RWPE1 (cell line): ENCODE measurements at regions not wholly inside any gene's neighbourhood (a gene's known extent, or its start where the extent isn't known, plus 50 kb on each side); places are given as distances from the start of the nearest gene placed in this dataset.

Experiments
- CTCF ChIA-PET: fragments of 350-600 bp; sonication (Branson Sonifier 250); formaldehyde crosslinking; extraction: SDS; loops from one replicate; lab custom pipeline; 2021; lab: Yijun Ruan, JAX
- POLR2A ChIA-PET: fragments of 400-600 bp; formaldehyde crosslinking; extraction: SDS; loops from one replicate; lab custom pipeline; 2020; ENCODE audit warnings: antibody characterized with exemption; ENCODE audit not compliant: low non-redundant PET; lab: Yijun Ruan, JAX
- DNase-seq: peaks from one replicate; pipeline ENCODE4 v3.0.0; 2012; ENCODE audit warnings: low spot score
- H3K27ac ChIP-seq: fragments of 450-650 bp; 2 replicates; pipeline ENCODE4 v1.5.1; 2017
- TF ChIP-seq, protein P1 (sequence below): fragments of 450-650 bp; conservative IDR thresholded peaks from 2 replicates; pipeline ENCODE4 v1.5.1; 2017; ENCODE audit warnings: low read depth, mild to moderate bottlenecking

DNA sequence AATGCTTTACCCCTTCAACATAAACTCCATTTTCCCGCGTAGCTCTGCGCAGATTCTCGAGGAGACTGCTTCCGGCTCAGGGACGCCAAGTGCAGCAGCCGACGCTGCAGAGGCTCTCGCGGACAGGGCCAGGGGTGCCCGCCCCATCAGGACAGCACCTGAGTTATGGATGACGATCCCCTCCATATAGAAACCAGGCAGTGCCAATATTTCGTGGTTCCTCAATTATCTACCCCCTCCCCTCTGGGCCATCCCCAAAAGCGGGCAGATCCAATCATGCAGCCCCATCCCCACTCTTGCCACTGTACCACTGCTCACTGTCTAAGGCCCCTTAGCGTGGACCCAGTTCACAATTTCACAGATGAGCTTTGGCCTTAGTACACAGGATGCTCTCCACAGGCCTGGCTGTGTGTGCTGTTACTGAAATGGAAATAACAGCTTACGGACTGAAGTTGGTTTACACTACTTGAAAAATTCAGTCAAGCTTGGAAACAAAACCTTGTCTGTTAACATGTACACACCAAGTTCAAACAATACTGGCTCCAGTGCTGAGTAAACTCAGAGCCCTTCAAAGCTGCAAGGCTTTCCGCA, 74.5 kb downstream of the DACT2 start:
- TF ChIP-seq, protein P1, sequence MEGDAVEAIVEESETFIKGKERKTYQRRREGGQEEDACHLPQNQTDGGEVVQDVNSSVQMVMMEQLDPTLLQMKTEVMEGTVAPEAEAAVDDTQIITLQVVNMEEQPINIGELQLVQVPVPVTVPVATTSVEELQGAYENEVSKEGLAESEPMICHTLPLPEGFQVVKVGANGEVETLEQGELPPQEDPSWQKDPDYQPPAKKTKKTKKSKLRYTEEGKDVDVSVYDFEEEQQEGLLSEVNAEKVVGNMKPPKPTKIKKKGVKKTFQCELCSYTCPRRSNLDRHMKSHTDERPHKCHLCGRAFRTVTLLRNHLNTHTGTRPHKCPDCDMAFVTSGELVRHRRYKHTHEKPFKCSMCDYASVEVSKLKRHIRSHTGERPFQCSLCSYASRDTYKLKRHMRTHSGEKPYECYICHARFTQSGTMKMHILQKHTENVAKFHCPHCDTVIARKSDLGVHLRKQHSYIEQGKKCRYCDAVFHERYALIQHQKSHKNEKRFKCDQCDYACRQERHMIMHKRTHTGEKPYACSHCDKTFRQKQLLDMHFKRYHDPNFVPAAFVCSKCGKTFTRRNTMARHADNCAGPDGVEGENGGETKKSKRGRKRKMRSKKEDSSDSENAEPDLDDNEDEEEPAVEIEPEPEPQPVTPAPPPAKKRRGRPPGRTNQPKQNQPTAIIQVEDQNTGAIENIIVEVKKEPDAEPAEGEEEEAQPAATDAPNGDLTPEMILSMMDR: no peak
- DNase-seq: no peak
- ChIA-PET POLR2A (no interaction called here), CTCF (no interaction called here)
- H3K27ac ChIP-seq: no peak overlapping the region

DNA sequence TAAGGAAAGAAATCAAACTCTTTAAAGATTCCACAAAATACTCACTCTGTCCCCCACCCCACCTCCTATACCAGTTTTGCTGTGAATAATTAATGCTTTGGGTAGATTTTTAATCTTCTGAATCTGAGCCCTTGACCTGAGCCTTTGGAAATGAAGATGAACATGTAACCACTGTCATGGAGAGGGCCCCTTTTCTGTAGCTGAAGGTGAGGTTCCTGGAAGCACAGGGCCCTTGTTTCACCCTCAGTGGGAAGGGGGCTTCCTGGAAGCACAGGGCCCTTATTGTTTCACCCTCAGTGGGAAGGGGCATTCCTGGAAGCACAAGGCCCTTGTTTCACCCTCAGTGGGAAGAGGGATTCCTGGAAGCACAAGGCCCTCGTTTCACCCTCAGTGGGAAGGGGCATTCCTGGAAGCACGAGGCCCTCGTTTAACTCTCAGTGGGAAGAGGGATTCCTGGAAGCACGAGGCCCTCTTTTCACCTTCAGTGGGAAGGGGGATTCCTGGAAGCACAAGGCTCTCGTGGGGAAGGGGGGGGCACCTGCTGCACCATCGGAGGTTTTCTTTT, 75.7 kb downstream of the DACT2 start:
- ChIA-PET POLR2A (no interaction called here), CTCF (interaction anchor here (0.6 kb wide), 1 partner anchor 217 kb away, joined by 3 read pairs; no protein-coding TSS in a partner anchor)
- no peak overlapping the region for H3K27ac ChIP-seq
- TF ChIP-seq, protein P1: no peak
- no peak for DNase-seq

DNA sequence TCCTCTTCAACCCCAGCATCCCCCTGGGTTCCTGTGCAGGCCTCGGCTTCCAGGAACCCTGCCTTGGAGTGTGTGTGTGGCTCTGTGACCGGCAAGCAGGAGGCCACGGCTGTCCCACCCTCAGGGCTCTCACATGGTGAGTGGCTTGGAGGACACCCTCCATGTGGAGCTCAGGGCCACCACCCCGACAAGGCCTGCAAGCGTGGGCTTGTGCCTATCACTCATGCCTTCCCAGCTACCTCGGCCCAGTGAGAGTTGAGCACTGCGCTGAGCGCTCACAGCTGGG, 76.7 kb downstream of the DACT2 start:
- DNase-seq: no peak
- POLR2A ChIA-PET: no interaction called here
- TF ChIP-seq, protein P1: no peak
- no peak overlapping the region for H3K27ac ChIP-seq
- CTCF ChIA-PET: no interaction called here

DNA sequence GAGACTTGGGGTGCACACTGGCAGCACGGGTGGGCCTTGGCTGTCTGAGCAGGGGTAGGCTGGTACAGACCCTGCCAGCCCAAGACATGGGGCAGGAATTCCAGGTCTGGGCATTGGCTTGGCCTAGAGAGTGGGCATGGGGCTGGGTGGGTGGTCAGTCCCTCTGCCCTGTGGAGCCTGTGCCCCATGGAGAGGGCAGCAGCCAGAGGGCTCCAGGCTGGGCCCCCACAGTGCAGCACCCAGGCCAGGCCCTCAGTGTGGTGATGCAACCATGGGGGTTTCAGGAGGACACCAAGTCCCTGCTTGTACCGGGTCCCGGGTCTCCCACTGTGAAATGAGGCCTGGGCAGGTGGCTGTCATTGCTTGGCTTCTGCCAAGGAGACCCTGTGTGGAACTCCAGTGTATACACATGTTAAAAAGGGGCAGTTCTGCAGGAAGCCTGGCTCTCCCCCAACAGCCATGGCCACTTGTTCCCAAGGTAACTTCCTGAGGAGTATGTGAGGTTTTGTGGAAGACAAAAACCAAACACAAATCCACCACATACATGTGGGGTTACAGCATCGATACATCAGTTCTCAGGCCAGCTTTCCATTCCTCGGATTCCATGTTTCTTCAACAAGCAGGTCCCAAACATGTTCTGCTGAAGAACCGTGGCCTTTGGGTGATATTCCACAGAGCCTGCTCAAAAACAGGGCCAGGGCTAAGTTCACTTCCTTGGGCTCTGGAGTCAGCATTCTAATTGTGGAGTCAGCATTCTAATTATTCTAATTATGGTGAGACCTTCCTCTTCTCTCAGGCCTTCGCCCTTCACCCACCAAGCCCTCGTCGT, 77.3 kb downstream of the DACT2 start:
- H3K27ac ChIP-seq: no peak overlapping the region
- DNase-seq: no peak
- ChIA-PET POLR2A (no interaction called here), CTCF (no interaction called here)
- TF ChIP-seq, protein P1: no peak

DNA sequence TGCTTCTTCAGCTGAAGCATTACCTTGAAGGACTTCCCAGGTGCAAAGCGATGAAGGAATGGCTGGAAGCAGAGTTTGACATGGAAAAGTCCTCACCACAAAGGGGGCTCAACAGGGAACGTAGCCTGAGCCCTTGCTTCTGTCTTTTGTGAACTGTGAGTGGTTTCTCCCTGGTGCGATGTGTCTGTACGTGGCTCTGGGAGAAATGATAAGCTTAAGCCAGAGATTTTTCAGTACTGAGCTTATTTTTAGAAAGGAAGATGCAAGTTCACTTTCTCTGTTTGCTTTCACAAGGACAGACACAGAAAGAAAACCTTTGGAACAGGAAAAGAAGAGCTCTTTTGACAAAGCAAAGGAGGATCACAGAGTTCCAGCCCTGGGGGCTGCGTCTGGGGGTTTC, 79.4 kb downstream of the DACT2 start:
- no peak for DNase-seq
- TF ChIP-seq, protein P1: no peak
- POLR2A ChIA-PET: no interaction called here
- CTCF ChIA-PET: interaction anchor here (0.9 kb wide), 1 partner anchor 75 kb away, joined by 3 read pairs; no protein-coding TSS in a partner anchor
- H3K27ac ChIP-seq: no peak overlapping the region

DNA sequence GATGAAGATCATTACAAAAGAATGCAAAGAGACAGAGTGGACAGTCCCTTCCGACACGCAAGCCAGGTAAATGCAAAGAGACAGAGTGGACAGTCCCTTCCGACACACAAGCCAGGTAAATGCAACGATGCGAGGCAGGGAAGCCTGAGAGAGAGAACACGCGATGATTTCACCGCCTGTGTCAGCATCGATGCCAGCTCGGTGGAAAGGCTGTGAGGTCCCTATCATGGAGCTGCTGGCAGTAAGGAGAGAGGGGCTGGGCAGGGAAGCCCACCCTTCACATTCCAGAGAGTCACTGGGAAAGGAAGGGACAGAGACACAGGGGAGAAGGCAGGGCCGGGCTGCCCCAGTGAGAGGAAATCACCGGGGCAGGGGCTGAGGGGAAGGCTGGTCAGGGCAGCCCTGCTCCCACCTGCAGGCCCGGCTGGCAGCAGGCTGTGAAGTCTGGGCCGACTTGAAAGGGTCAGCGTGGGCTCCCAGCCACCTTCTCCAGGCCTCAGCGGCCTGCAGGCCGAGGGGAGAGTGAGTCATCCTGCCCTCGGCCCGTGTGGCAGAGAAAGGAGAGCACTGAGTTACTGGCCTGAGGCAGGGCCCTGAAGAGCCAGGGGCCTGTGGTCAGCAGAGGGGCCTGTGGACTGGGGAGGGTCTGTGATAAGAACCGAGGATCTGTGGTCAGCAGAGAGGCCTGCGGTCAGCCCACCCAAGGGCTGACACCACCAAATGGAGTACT, 80.4 kb downstream of the DACT2 start:
- ChIA-PET CTCF (no interaction called here), POLR2A (no interaction called here)
- no peak overlapping the region for H3K27ac ChIP-seq
- TF ChIP-seq, protein P1: no peak
- DNase-seq: no peak
